ENCODE measurements at regions not wholly inside any gene's neighbourhood (a gene's known extent, or its start where the extent isn't known, plus 50 kb on each side); places are given as distances from the start of the nearest gene placed in this dataset.

DNA sequence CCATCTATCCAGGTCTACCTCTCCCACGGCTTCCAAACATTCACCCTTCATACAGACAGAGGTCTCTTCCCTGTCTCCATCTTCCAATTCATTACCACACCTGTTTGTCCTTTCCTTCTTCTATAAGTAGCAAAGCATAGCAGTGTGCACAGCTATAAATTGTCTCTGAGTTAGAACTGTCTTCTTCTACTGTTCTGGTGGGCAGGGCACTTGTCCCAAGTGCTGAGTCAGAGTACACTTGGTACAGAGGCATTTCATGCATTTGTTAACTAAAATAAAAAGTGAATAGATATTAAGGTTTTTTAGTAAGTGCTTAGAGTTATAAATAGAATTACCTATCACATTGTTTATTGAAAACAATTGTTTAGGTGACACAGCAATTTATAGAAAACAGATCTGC is 150.1 kb upstream of the CCDC54 start:
- TF ChIP-seq, protein P1, sequence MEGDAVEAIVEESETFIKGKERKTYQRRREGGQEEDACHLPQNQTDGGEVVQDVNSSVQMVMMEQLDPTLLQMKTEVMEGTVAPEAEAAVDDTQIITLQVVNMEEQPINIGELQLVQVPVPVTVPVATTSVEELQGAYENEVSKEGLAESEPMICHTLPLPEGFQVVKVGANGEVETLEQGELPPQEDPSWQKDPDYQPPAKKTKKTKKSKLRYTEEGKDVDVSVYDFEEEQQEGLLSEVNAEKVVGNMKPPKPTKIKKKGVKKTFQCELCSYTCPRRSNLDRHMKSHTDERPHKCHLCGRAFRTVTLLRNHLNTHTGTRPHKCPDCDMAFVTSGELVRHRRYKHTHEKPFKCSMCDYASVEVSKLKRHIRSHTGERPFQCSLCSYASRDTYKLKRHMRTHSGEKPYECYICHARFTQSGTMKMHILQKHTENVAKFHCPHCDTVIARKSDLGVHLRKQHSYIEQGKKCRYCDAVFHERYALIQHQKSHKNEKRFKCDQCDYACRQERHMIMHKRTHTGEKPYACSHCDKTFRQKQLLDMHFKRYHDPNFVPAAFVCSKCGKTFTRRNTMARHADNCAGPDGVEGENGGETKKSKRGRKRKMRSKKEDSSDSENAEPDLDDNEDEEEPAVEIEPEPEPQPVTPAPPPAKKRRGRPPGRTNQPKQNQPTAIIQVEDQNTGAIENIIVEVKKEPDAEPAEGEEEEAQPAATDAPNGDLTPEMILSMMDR (IDR thresholded peaks at IDR 0.05; ENCODE audit: poor library complexity), result no peak
- TF ChIP-seq EZH2 (IDR thresholded peaks at IDR 0.05; ENCODE audit: borderline replicate concordance), result no peak
